ENCODE measurements at regions not wholly inside any gene's neighbourhood (a gene's known extent, or its start where the extent isn't known, plus 50 kb on each side); places are given as distances from the start of the nearest gene placed in this dataset.

GRCh38 chr1:168454211-168454815 is 89.5 kb downstream of the XCL2 start:
- DNase-seq, result no peak

- DNase-seq, result no peak
Measured at GRCh38 chr1:168453056-168453455, 90.7 kb downstream of the XCL2 start.

- no peak for DNase-seq
Measured at GRCh38 chr1:168452329-168452728, 91.5 kb downstream of the XCL2 start.

- no peak for DNase-seq
Measured at GRCh38 chr1:168447871-168448270, 95.9 kb downstream of the XCL2 start.

- no peak for DNase-seq
Measured at GRCh38 chr1:168446081-168446480, 97.7 kb downstream of the XCL2 start.

GRCh38 chr1:168443899-168444298 is 99.9 kb downstream of the XCL2 start:
- no peak for DNase-seq

- DNase-seq, result no peak
Measured at GRCh38 chr1:168443356-168443755, 100.4 kb downstream of the XCL2 start.

GRCh38 chr1:168442931-168443330 is 100.9 kb downstream of the XCL2 start:
- DNase-seq, result no peak

- DNase-seq, result no peak
Measured at GRCh38 chr1:168441745-168442144, 102.1 kb downstream of the XCL2 start.

- DNase-seq, result peak; percentile 85
Measured at GRCh38 chr1:168439456-168440375, 104.1 kb downstream of the XCL2 start.

GRCh38 chr1:168438626-168439025 is 105.2 kb downstream of the XCL2 start:
- no peak for DNase-seq

- no peak for DNase-seq
Measured at GRCh38 chr1:168437821-168438220, 106.0 kb downstream of the XCL2 start.

GRCh38 chr1:168435439-168435838 is 108.4 kb downstream of the XCL2 start:
- DNase-seq, result no peak

GRCh38 chr1:168433238-168433637 is 110.6 kb downstream of the XCL2 start:
- DNase-seq, result no peak

GRCh38 chr1:168431882-168432281 is 111.9 kb downstream of the XCL2 start:
- no peak for DNase-seq

GRCh38 chr1:168430321-168430720 is 113.5 kb downstream of the XCL2 start:
- no peak for DNase-seq

GRCh38 chr1:168428063-168428731 is 115.6 kb downstream of the XCL2 start:
- no peak for DNase-seq

- DNase-seq, result no peak
Measured at GRCh38 chr1:168427051-168427450, 116.7 kb downstream of the XCL2 start.

GRCh38 chr1:168424281-168424680 is 119.5 kb downstream of the XCL2 start:
- no peak for DNase-seq

GRCh38 chr1:168422203-168422847 is 121.5 kb downstream of the XCL2 start:
- no peak for DNase-seq

GRCh38 chr1:168421399-168422004 is 122.3 kb downstream of the XCL2 start:
- DNase-seq, result no peak

GRCh38 chr1:168420177-168420576 is 123.6 kb downstream of the XCL2 start:
- DNase-seq, result no peak

GRCh38 chr1:168419736-168420135 is 124.1 kb downstream of the XCL2 start:
- DNase-seq, result no peak

Measured in stimulated activated CD8-positive, alpha-beta memory T cell treated with anti-CD3 and anti-CD28 coated beads, Interleukin-4, amount 100 ng/mL, for 48 hours (primary cell).